OCI-LY7 (cell line): ENCODE measurements at regions not wholly inside any gene's neighbourhood (a gene's known extent, or its start where the extent isn't known, plus 50 kb on each side); places are given as distances from the start of the nearest gene placed in this dataset.

Experiments used
- BruUV-seq: library from RNA; stranded (reverse); fragments of 400-500 nt; replicated peaks from 2 replicates; lab custom pipeline; 2021; lab: Mats Ljungman, UMichigan
- CTCF ChIA-PET: fragments of 300-600 bp; sonication (Branson Sonifier 250); formaldehyde crosslinking; loops from one replicate; lab custom pipeline; 2022; ENCODE audit warnings: antibody characterized with exemption; ENCODE audit not compliant: unreplicated experiment; lab: Charles Lee
- POLR2A ChIA-PET: fragments of 300-600 bp; sonication (Branson Sonifier 250); formaldehyde crosslinking; loops from one replicate; lab custom pipeline; 2022; ENCODE audit warnings: antibody characterized with exemption; lab: Charles Lee
- DNase-seq: peaks from one replicate; pipeline ENCODE4 v3.0.0-alpha.2; 2015; ENCODE audit warnings: low spot score
- H2AFZ ChIP-seq: fragments of 200-600 bp; sonication (generic), shearing (Covaris generic); 2 replicates; pipeline ENCODE4 v1.6.1; 2014; ENCODE audit warnings: mild to moderate bottlenecking, antibody characterized with exemption, low read length, moderate library complexity
- H3K27ac ChIP-seq: fragments of 200-600 bp; sonication (generic); 2 replicates; pipeline ENCODE4 v1.5.1; 2014; ENCODE audit warnings: mixed run types, low read depth, mild to moderate bottlenecking, moderate library complexity, low read length, inconsistent platforms; ENCODE audit not compliant: poor library complexity, severe bottlenecking
- H3K36me3 ChIP-seq: fragments of 200-600 bp; sonication (generic); 2 replicates; pipeline ENCODE4 v1.6.1; 2014; ENCODE audit warnings: mild to moderate bottlenecking, antibody characterized with exemption, low read length, moderate library complexity, mixed read lengths; ENCODE audit not compliant: insufficient read depth
- H3K4me1 ChIP-seq: fragments of 200-600 bp; sonication (generic); 2 replicates; pipeline ENCODE4 v1.5.1; 2014; ENCODE audit warnings: mild to moderate bottlenecking, low read length; ENCODE audit not compliant: insufficient read depth, poor library complexity, severe bottlenecking
- H3K4me2 ChIP-seq: fragments of 200-600 bp; sonication (generic); 2 replicates; pipeline ENCODE4 v1.6.1; 2014; ENCODE audit warnings: mild to moderate bottlenecking, low read length
- H3K4me3 ChIP-seq: fragments of 200-600 bp; sonication (generic); 2 replicates; pipeline ENCODE4 v1.5.1; 2014; ENCODE audit warnings: mild to moderate bottlenecking, low read depth, low read length; ENCODE audit not compliant: poor library complexity, severe bottlenecking
- H3K79me2 ChIP-seq: fragments of 200-600 bp; sonication (generic); 2 replicates; pipeline ENCODE4 v1.6.1; 2016; ENCODE audit warnings: low read depth, mild to moderate bottlenecking, low read length, moderate library complexity, mixed read lengths; ENCODE audit not compliant: insufficient read depth
- H3K9me2 ChIP-seq: fragments of 200-600 bp; sonication (generic); 2 replicates; pipeline ENCODE4 v1.6.1; 2016; ENCODE audit warnings: mild to moderate bottlenecking, low read length, mixed read lengths; ENCODE audit not compliant: insufficient read depth
- H3K9me3 ChIP-seq: fragments of 200-600 bp; sonication (generic); 2 replicates; pipeline ENCODE4 v1.6.1; 2014; ENCODE audit warnings: mild to moderate bottlenecking, mixed run types, low read length, mixed read lengths
- H4K20me1 ChIP-seq: fragments of 200-600 bp; sonication (generic); 2 replicates; pipeline ENCODE4 v1.6.1; 2014; ENCODE audit warnings: mild to moderate bottlenecking, antibody characterized with exemption, low read length, moderate library complexity, mixed read lengths; ENCODE audit not compliant: insufficient read depth
- EZH2phosphoT487 ChIP-seq: fragments of 200-600 bp; sonication (generic); IDR thresholded peaks from 2 replicates; pipeline ENCODE4 v1.6.1; 2018; ENCODE audit warnings: low read depth, borderline replicate concordance, mild to moderate bottlenecking, mixed run types, antibody characterized with exemption, low read length, moderate library complexity, mixed read lengths
- intact Hi-C: fragments of 100-400 bp; cut with micrococcal nuclease; formaldehyde crosslinking; loops from one replicate; pipeline ENCODE4 v1.10.0; 2022; ENCODE audit not compliant: unreplicated experiment
- TF ChIP-seq, protein P1 (sequence below): fragments of 200-600 bp; sonication (generic); conservative IDR thresholded peaks from 2 replicates; pipeline ENCODE4 v1.5.1; 2014; ENCODE audit warnings: mild to moderate bottlenecking, antibody characterized with exemption, low read length, moderate library complexity, mixed read lengths

DNA sequence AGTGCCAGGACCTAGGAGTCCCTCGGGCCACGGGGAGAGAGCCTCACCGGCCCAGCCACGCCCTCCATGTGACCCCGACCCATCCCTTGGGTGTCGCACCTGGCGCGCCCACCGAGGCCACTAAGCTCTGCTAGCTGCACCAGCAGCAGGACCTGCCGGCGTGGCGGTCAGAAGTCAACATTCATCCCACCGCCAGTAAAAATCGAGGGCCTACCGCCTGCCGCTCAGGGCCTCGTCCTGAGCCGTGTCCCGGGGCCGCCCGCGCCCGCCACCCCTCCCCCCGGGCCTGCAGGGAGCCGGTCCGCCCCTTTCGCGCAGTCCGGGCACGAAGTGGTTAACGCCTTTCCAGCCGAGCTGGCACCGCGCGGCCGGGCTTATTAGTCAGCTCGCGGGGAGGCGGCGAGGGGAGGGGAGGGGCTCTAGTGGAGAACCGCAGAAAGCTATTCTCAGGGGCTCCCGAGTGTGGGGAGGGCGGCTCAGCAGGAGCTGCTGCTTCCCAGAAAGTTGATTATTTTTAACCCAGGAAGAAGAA is 124.4 kb downstream of the C9orf50 start:
- TF ChIP-seq, protein P1, sequence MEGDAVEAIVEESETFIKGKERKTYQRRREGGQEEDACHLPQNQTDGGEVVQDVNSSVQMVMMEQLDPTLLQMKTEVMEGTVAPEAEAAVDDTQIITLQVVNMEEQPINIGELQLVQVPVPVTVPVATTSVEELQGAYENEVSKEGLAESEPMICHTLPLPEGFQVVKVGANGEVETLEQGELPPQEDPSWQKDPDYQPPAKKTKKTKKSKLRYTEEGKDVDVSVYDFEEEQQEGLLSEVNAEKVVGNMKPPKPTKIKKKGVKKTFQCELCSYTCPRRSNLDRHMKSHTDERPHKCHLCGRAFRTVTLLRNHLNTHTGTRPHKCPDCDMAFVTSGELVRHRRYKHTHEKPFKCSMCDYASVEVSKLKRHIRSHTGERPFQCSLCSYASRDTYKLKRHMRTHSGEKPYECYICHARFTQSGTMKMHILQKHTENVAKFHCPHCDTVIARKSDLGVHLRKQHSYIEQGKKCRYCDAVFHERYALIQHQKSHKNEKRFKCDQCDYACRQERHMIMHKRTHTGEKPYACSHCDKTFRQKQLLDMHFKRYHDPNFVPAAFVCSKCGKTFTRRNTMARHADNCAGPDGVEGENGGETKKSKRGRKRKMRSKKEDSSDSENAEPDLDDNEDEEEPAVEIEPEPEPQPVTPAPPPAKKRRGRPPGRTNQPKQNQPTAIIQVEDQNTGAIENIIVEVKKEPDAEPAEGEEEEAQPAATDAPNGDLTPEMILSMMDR, result no peak
- TF ChIP-seq EZH2phosphoT487, result no peak
- H3K79me2 ChIP-seq, result no peaks in the 10 kb centered on the region
- no peaks in the 10 kb centered on the region for H4K20me1 ChIP-seq
- ChIA-PET POLR2A (interaction anchor here (0.5 kb wide), 2 partner anchors 10 to 914 kb away, joined by 3 read pairs; no protein-coding TSS in a partner anchor), CTCF (no interaction called here)
- no peak overlapping the region for H3K27ac ChIP-seq
- peak overlapping the region; percentile 24 for H3K4me3 ChIP-seq
- no TSS peak for BruUV-seq
- no peaks in the 10 kb centered on the region for H3K9me3 ChIP-seq
- peak; percentile 21 for DNase-seq
- H3K4me1 ChIP-seq, result peaks cover 8% of the 10 kb centered on the region
- intact Hi-C loops, result loop anchor here (10.0 kb wide), 1 partner anchor 322 kb away; the partner anchor contains the start of gene IER5L
- no peak overlapping the region for H2AFZ ChIP-seq
- H3K36me3 ChIP-seq, result no peaks in the 10 kb centered on the region
- no peaks in the 10 kb centered on the region for H3K9me2 ChIP-seq
- peak overlapping the region; percentile 37 for H3K4me2 ChIP-seq

DNA sequence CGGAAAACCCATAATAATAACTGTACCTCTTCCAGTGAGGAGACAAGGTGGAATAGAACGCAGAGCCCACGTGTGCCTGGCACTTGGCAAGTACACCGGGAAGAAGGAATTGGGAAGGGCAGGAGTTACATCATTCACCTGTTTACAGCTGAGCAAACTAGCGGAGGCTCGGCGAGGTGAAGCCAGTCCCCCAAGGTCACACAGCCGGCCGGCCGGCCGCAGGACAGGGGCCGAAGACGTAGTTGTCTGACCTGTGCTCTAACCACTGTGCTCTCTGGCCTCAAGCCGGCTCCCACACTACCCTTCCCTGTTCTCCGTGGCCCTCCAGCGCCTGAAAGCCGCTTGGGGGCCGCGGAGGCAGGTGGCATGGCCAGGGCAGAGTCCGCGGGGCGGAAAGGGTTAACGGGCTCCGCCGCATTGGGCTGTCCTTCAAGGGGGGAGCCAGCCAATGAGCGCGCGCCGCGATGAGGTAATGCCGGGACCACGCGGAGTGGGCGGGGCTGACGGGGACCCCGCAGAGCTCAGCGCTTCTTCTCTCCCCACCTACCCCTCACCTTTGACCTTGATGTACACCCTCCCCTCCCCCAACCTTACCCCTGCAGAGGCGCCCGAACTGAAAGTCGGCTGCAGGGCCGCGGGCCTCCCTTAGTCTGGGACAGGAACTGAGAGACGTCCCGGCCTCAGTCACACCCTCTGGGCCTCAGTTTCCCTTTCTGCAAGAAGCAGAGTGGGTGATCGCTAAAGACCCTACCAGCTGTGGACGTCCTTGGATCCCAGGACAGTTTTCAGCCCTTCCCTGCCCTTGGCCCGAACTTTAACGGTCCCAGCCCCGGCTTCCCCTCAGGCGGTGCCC is 125.1 kb downstream of the C9orf50 start:
- H3K9me3 ChIP-seq, result no peaks in the 10 kb centered on the region
- no peaks in the 10 kb centered on the region for H3K9me2 ChIP-seq
- BruUV-seq, result no TSS peak
- H3K4me2 ChIP-seq, result peak overlapping the region; percentile 37
- ChIA-PET POLR2A (interaction anchor here (0.5 kb wide), 1 partner anchor 915 kb away, joined by 3 read pairs; no protein-coding TSS in a partner anchor), CTCF (no interaction called here)
- no peaks in the 10 kb centered on the region for H4K20me1 ChIP-seq
- H3K36me3 ChIP-seq, result no peaks in the 10 kb centered on the region
- intact Hi-C loops, result loop anchor here (10.0 kb wide), 1 partner anchor 321 kb away; the partner anchor contains the start of gene IER5L
- TF ChIP-seq, protein P1, result no peak
- no peak for TF ChIP-seq EZH2phosphoT487
- H3K27ac ChIP-seq, result no peak overlapping the region
- H3K4me1 ChIP-seq, result peaks cover 8% of the 10 kb centered on the region
- H3K79me2 ChIP-seq, result no peaks in the 10 kb centered on the region
- H2AFZ ChIP-seq, result no peak overlapping the region
- peak; percentile 31 for DNase-seq
- peak overlapping the region; percentile 24 for H3K4me3 ChIP-seq
